Heart right ventricle (tissue), 16 donors: ENCODE measurements at regions not wholly inside any gene's neighbourhood (a gene's known extent, or its start where the extent isn't known, plus 50 kb on each side); places are given as distances from the start of the nearest gene placed in this dataset.

Source experiments
- ATAC-seq, 8 donors: fragments of 200-7000 bp; cut with Tn5 transposase; one replicate each; pipeline ENCODE4 v1.9.1; 2020; ENCODE audit warnings: mild to moderate bottlenecking in 8 of 8, moderate library complexity in 8 of 8, moderate number of reproducible peaks in 1 of 8
- DNase-seq, 2 donors: peaks; one replicate each; pipeline ENCODE4 v3.0.0-alpha.2; 2020
- H3K27ac ChIP-seq, 10 donors: fragments of 200-600 bp; sonication (generic) in 2 of 10; one replicate each; pipeline versions ENCODE4 v1.5.0 to v1.8.0; 2020 to 2022; ENCODE audit warnings: mild to moderate bottlenecking in 3 of 10
- H3K27me3 ChIP-seq, 7 donors: fragments of 200-600 bp; one replicate each; pipeline ENCODE4 v1.8.0; 2021 to 2022; ENCODE audit warnings: mild to moderate bottlenecking in 2 of 7
- H3K36me3 ChIP-seq, 9 donors: fragments of 200-600 bp; sonication (generic) in 1 of 9; one replicate each; pipeline versions ENCODE4 v1.5.0 to v1.8.0; 2020 to 2022; ENCODE audit warnings: mild to moderate bottlenecking in 2 of 9
- H3K4me1 ChIP-seq, 9 donors: fragments of 200-600 bp; sonication (generic) in 1 of 9; one replicate each; pipeline versions ENCODE4 v1.5.0 to v1.8.0; 2020 to 2022; ENCODE audit warnings: mild to moderate bottlenecking in 4 of 9
- H3K4me3 ChIP-seq, 10 donors: fragments of 200-600 bp; sonication (generic) in 2 of 10; one replicate each; pipeline versions ENCODE4 v1.5.0 to v1.8.0; 2020 to 2022; ENCODE audit warnings: mild to moderate bottlenecking in 7 of 10, moderate library complexity in 2 of 10
- H3K9me3 ChIP-seq, 11 donors: fragments of 200-600 bp in 10 of 11; sonication (generic) in 2 of 11; one replicate each; pipeline versions ENCODE4 v1.5.0 to v1.8.0; 2013 to 2022; ENCODE audit warnings: mild to moderate bottlenecking in 2 of 11, control low read depth in 1 of 11, moderate library complexity in 1 of 11
- CTCF ChIP-seq, 9 donors: fragments of 200-600 bp; sonication (generic) in 2 of 9; IDR thresholded peaks; one replicate each; pipeline versions ENCODE4 v1.5.0 to v1.8.0; 2021 to 2022; ENCODE audit warnings: antibody characterized with exemption in 9 of 9, mild to moderate bottlenecking in 5 of 9, moderate library complexity in 1 of 9
- WGBS, 2 donors: extraction: QIAGEN DNeasy Blood & Tissue Kit; methylation state at CpG; one replicate each; pipeline ENCODE4 v1.1.7; 2013; ENCODE audit warnings: inconsistent platforms in 1 of 2; 5-methylcytosine and 5-hydroxymethylcytosine counted together
- intact Hi-C, 10 donors: fragments of 100-400 bp; cut with DNase I; formaldehyde crosslinking; loops; one replicate each; pipeline versions ENCODE4 v1.11.1 to v1.14.2; 2022
- donor health status: Arrhythmogenic right ventricular cardiomyopathy.
- donor health status: ischemic (EF 13 %, LVEDD 7.1; RV severe dilation, severe dysfunction).
- donor health status: healthy with polysubstance abuse.
- donor health status: DM: no; HTN: yes; CAD: no.
- donor health status: DM: no; HTN: no; CAD: no.
- donor health status: ischemic (EF 25% LVEDD 6.9; RV normal size, moderate dysfunction).
- donor health status: ischemic (EF 25% LVEDD 5.7; RV mildly dilated, moderate dysfunction).
- donor health status: healthy.
- donor health status: DM: yes; HTN: yes; CAD: no.
- donor health status: Ischemic cardiomyopathy.
- donor health status: ischemic (EF 35%, LVEDD 5.7; RV mildly dilated, moderate dysfunction).
- donor health status: nonischemic (EF 11% LVEDD 7.7; RV severe dilation, severe dysfunction).
- donor health status: DM: yes; HTN: yes; CAD: no.
- donor health status: PGD.
- donor health status: ischemic (EF 29% LVEDD 5.4; RV normal size, mild dysfunction).
- donor health status: nonischemic (EF 23%, LVEDD 6.1; RV moderate dilation, normal function).

- H3K4me3 ChIP-seq = no peak overlapping the region
- H3K9me3 ChIP-seq = no peaks in the 10 kb centered on the region
- TF ChIP-seq CTCF (IDR thresholded peaks at IDR 0.05) = no peak
- peaks cover 0 to 5% (median 0%) of the 10 kb centered on the region in 9 donors for H3K4me1 ChIP-seq
- DNase-seq (no peak), ATAC-seq (peak in 3 of 8 donors; percentile 31 to 79 (median 48))
- intact Hi-C loops = no loop called here
- H3K36me3 ChIP-seq = no peaks in the 10 kb centered on the region
- H3K27me3 ChIP-seq = peaks cover 0 to 7% (median 0%) of the 10 kb centered on the region in 7 donors
- 68% methylated on average over 7 of the region's 7 CpGs for WGBS, 2 donors
- peak overlapping the region in 2 of 10 donors; percentile 7 to 56 for H3K27ac ChIP-seq
Measured at GRCh38 chr11:127217452-127218274, 217.1 kb upstream of the KIRREL3 start.

GRCh38 chr11:127205688-127206217, 205.2 kb upstream of the KIRREL3 start:
- Histone ChIP-seq H3K27me3 (no peaks in the 10 kb centered on the region), H3K36me3 (no peaks in the 10 kb centered on the region), H3K4me3 (no peak overlapping the region), H3K27ac (no peak overlapping the region), H3K4me1 (no peaks in the 10 kb centered on the region), H3K9me3 (peaks cover 0 to 56% (median 0%) of the 10 kb centered on the region in 11 donors)
- DNase-seq (no peak), ATAC-seq (no peak)
- intact Hi-C loops = no loop called here
- WGBS, 2 donors = 96 to 99% methylated on average over 3 of the region's 3 CpGs
- no peak for TF ChIP-seq CTCF (IDR thresholded peaks at IDR 0.05)

- TF ChIP-seq CTCF (IDR thresholded peaks at IDR 0.05) = no peak
- H3K4me3 ChIP-seq = no peak overlapping the region
- ATAC-seq = no peak
- no peaks in the 10 kb centered on the region for H3K4me1 ChIP-seq
- H3K27me3 ChIP-seq = no peaks in the 10 kb centered on the region
- 24 to 25% methylated on average over 3 of the region's 3 CpGs for WGBS, 2 donors
- no peaks in the 10 kb centered on the region for H3K36me3 ChIP-seq
- peaks cover 0 to 48% (median 0%) of the 10 kb centered on the region in 11 donors for H3K9me3 ChIP-seq
- H3K27ac ChIP-seq = no peak overlapping the region
- DNase-seq = no peak
- intact Hi-C loops = no loop called here
Measured at GRCh38 chr11:127203490-127203889, 202.9 kb upstream of the KIRREL3 start.

GRCh38 chr11:127202105-127202504, 201.5 kb upstream of the KIRREL3 start:
- intact Hi-C loops = no loop called here
- TF ChIP-seq CTCF (IDR thresholded peaks at IDR 0.05) = no peak
- DNase-seq = no peak

More at GRCh38 chr11:127202105-127202504, 201.5 kb upstream of the KIRREL3 start:
- no peak overlapping the region for H3K27ac ChIP-seq
- H3K36me3 ChIP-seq = no peaks in the 10 kb centered on the region
- no peaks in the 10 kb centered on the region for H3K4me1 ChIP-seq
- no peak for ATAC-seq
- H3K9me3 ChIP-seq = peaks cover 0 to 34% (median 0%) of the 10 kb centered on the region in 11 donors
- no peak overlapping the region for H3K4me3 ChIP-seq
- H3K27me3 ChIP-seq = peaks cover 0 to 3% (median 0%) of the 10 kb centered on the region in 7 donors
